Prostate gland (tissue), 2 donors: ENCODE measurements at regions not wholly inside any gene's neighbourhood (a gene's known extent, or its start where the extent isn't known, plus 50 kb on each side); places are given as distances from the start of the nearest gene placed in this dataset.

Experiments
- DNase-seq: peaks from one replicate; pipeline ENCODE4 v3.0.0-alpha.2; 2019; ENCODE audit warnings: low spot score
- H3K27ac ChIP-seq, 2 donors: fragments of 200-600 bp; sonication (generic); 2 replicates each; pipeline ENCODE4 v1.5.1; 2017 to 2019
- H3K27me3 ChIP-seq: fragments of 200-600 bp; sonication (generic); replicated peaks from 2 replicates; pipeline ENCODE4 v1.5.1; 2019; ENCODE audit not compliant: insufficient read depth
- H3K36me3 ChIP-seq, 2 donors: fragments of 200-600 bp; sonication (generic); 1 replicate in 1 of 2; 2 replicates in 1 of 2; pipeline versions ENCODE4 v1.5.1 to v1.8.1; 2017 to 2019
- H3K4me1 ChIP-seq: fragments of 200-600 bp; sonication (generic); replicated peaks from 2 replicates; pipeline ENCODE4 v1.5.1; 2019
- H3K4me3 ChIP-seq, 2 donors: fragments of 200-600 bp; sonication (generic); 2 replicates each; pipeline ENCODE4 v1.5.1; 2017 to 2019
- H3K9me3 ChIP-seq: fragments of 200-600 bp; sonication (generic); 2 replicates; pipeline ENCODE4 v1.5.1; 2017
- CTCF ChIP-seq, 4 experiments: fragments of 200-600 bp in 2 of 4; fragments of 450-650 bp in 2 of 4; sonication (generic) in 2 of 4; IDR thresholded peaks; 1 replicate in 3 of 4; 2 replicates in 1 of 4; pipeline ENCODE4 v1.5.1; 2016 to 2019; ENCODE audit warnings: antibody characterized with exemption in 4 of 4, mild to moderate bottlenecking in 2 of 4, moderate library complexity in 2 of 4
- POLR2A ChIP-seq: fragments of 450-650 bp; IDR thresholded peaks from one replicate; pipeline ENCODE4 v1.6.1; 2016; ENCODE audit warnings: antibody characterized with exemption, mild to moderate bottlenecking
- POLR2AphosphoS5 ChIP-seq: sonication (generic); formaldehyde crosslinking; IDR thresholded peaks from one replicate; pipeline ENCODE4 v1.6.1; 2017; ENCODE audit warnings: antibody characterized with exemption
- whole genome bisulfite sequencing: methylation state at CpG from one replicate; pipeline ENCODE4 v1.1.5; 2018; 5-methylcytosine and 5-hydroxymethylcytosine counted together
- intact Hi-C: fragments of 100-400 bp; cut with DNase I; formaldehyde crosslinking; loops from one replicate; pipeline ENCODE4 v1.14.2; 2022

- TF ChIP-seq POLR2A: no peak
- TF ChIP-seq POLR2AphosphoS5: no peak
- no peak for TF ChIP-seq CTCF (IDR thresholded peaks at IDR 0.05)
- Histone ChIP-seq H3K36me3 (no peaks in the 10 kb centered on the region), H3K4me1 (no peaks in the 10 kb centered on the region), H3K27ac (no peak overlapping the region), H3K9me3 (no peaks in the 10 kb centered on the region), H3K27me3 (no peaks in the 10 kb centered on the region), H3K4me3 (no peak overlapping the region)
- DNase-seq: no peak
- WGBS: 68% methylated on average over 3 of the region's 3 CpGs
- intact Hi-C loops: no loop called here
Measured at GRCh38 chr4:96887857-96888256, 1048.0 kb downstream of the PDHA2 start.

- no peak overlapping the region for H3K27ac ChIP-seq
- DNase-seq: no peak
- intact Hi-C loops: no loop called here
- WGBS: 76% methylated on average over 2 of the region's 2 CpGs
- H3K27me3 ChIP-seq: no peaks in the 10 kb centered on the region
- no peaks in the 10 kb centered on the region for H3K36me3 ChIP-seq
- H3K4me3 ChIP-seq: no peak overlapping the region
- H3K4me1 ChIP-seq: no peaks in the 10 kb centered on the region
- H3K9me3 ChIP-seq: no peaks in the 10 kb centered on the region
- no peak for TF ChIP-seq CTCF (IDR thresholded peaks at IDR 0.05)
- TF ChIP-seq POLR2AphosphoS5: no peak
- no peak for TF ChIP-seq POLR2A
Measured at GRCh38 chr4:96894621-96895020, 1054.7 kb downstream of the PDHA2 start.

- no peaks in the 10 kb centered on the region for H3K27me3 ChIP-seq
- no peaks in the 10 kb centered on the region for H3K36me3 ChIP-seq
- no peak overlapping the region for H3K4me3 ChIP-seq
- DNase-seq: no peak
- H3K9me3 ChIP-seq: no peaks in the 10 kb centered on the region
- 93% methylated on average over 1 of the region's 1 CpG for WGBS
- H3K4me1 ChIP-seq: no peaks in the 10 kb centered on the region
- intact Hi-C loops: no loop called here
- H3K27ac ChIP-seq: no peak overlapping the region
- no peak for TF ChIP-seq POLR2A
- TF ChIP-seq CTCF (IDR thresholded peaks at IDR 0.05): no peak
- no peak for TF ChIP-seq POLR2AphosphoS5
Measured at GRCh38 chr4:96895826-96896225, 1055.9 kb downstream of the PDHA2 start.

GRCh38 chr4:96912716-96913115 lies 1072.8 kb downstream of the PDHA2 start:
- DNase-seq: no peak
- Histone ChIP-seq H3K36me3 (no peaks in the 10 kb centered on the region), H3K4me3 (no peak overlapping the region), H3K27me3 (no peaks in the 10 kb centered on the region), H3K27ac (no peak overlapping the region), H3K4me1 (no peaks in the 10 kb centered on the region), H3K9me3 (no peaks in the 10 kb centered on the region)
- intact Hi-C loops: no loop called here
- 67% methylated on average over 3 of the region's 3 CpGs for WGBS
- TF ChIP-seq POLR2A: no peak
- TF ChIP-seq POLR2AphosphoS5: no peak
- TF ChIP-seq CTCF (IDR thresholded peaks at IDR 0.05): no peak

GRCh38 chr4:96913441-96914080 lies 1073.7 kb downstream of the PDHA2 start:
- Histone ChIP-seq H3K27me3 (no peaks in the 10 kb centered on the region), H3K4me1 (no peaks in the 10 kb centered on the region), H3K27ac (no peak overlapping the region), H3K36me3 (no peaks in the 10 kb centered on the region), H3K9me3 (no peaks in the 10 kb centered on the region), H3K4me3 (no peak overlapping the region)
- intact Hi-C loops: no loop called here
- no peak for DNase-seq
- WGBS: 47% methylated on average over 2 of the region's 2 CpGs
- no peak for TF ChIP-seq CTCF (IDR thresholded peaks at IDR 0.05)
- no peak for TF ChIP-seq POLR2AphosphoS5
- TF ChIP-seq POLR2A: no peak
